ENCODE measurements at regions not wholly inside any gene's neighbourhood (a gene's known extent, or its start where the extent isn't known, plus 50 kb on each side); places are given as distances from the start of the nearest gene placed in this dataset.

DNA sequence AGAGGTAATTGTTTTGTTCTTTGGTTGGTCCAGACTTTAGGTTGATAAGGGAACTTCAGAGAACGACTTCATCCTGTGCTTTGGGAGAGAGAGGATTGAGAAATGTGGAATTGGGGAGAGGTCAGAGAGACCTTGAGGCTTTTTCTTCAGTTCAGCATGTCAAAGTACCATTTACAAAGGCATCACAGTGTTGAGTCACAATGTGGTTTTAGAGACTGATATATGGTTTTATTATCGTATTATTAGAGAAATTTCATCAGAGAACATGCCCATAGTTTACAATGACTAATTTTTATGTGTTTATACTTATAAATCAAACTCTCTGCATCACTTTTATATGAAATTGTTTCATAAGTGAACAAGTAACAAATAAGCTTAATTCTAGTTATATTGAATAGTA is 626.6 kb downstream of the DSC3 start:
- no peaks in the 10 kb centered on the region for H3K23me2 ChIP-seq (ENCODE audit: insufficient read length, low read depth, low read length, poor library complexity, severe bottlenecking)
- H3K27me3 ChIP-seq (ENCODE audit: insufficient read depth, low read length), result no peaks in the 10 kb centered on the region
- H3K79me1 ChIP-seq (ENCODE audit: insufficient read depth, low read depth, low read length, poor library complexity, severe bottlenecking), result no peaks in the 10 kb centered on the region
- H2BK15ac ChIP-seq (ENCODE audit: low read depth, low read length), result no peak overlapping the region
- no peak overlapping the region for H3K27ac ChIP-seq (ENCODE audit: insufficient read length, low read depth, low read length)
- no peak overlapping the region for H4K8ac ChIP-seq (replicated peaks; ENCODE audit: insufficient read length, low read depth, low read length)
- no peak overlapping the region for H2AFZ ChIP-seq (ENCODE audit: low read length)
- no peak overlapping the region for H3K9ac ChIP-seq (ENCODE audit: extremely low read depth, insufficient read length, low read length)
- Mint-ChIP-seq H3K4me1 (no peaks in the 10 kb centered on the region), H3K27ac (no peak overlapping the region), H3K9me3 (peaks cover 7 to 9% of the 10 kb centered on the region in 2 experiments; a peak in 4 of 5 replicates), H3K27me3 (ENCODE audit: low read depth) (no peaks in the 10 kb centered on the region), H3K4me3 (no peak overlapping the region), H3K36me3 (ENCODE audit: insufficient read depth in 1 of 3, low read depth in 3 of 3) (peaks cover 5 to 9% (median 8%) of the 10 kb centered on the region in 3 experiments; a peak in 6 of 7 replicates)
- DNase-seq, result no peak
- H3K18ac ChIP-seq (ENCODE audit: insufficient read length, low read depth, low read length), result no peak overlapping the region
- H2BK120ac ChIP-seq (ENCODE audit: low read depth, low read length, poor library complexity, severe bottlenecking), result no peak overlapping the region
- no peaks in the 10 kb centered on the region for H3K79me2 ChIP-seq (ENCODE audit: insufficient read depth, low read length)
- H3K4me2 ChIP-seq (ENCODE audit: insufficient read depth, insufficient read length, low read length), result no peak overlapping the region
- no peak overlapping the region for H2AK5ac ChIP-seq (ENCODE audit: insufficient read length, low read length)
- no CpG with 5 or more reads among the region's 2 CpGs for WGBS (ENCODE audit: extremely low coverage, insufficient read length, low lambda C conversion rate)
- H4K5ac ChIP-seq (ENCODE audit: insufficient read length, low read depth, low read length), result no peak overlapping the region
- H2BK12ac ChIP-seq (ENCODE audit: insufficient read length, low read depth, low read length), result no peak overlapping the region
- no peak overlapping the region for H2BK5ac ChIP-seq (ENCODE audit: insufficient read length, low read length)
- H4K91ac ChIP-seq (ENCODE audit: insufficient read length, low read depth, low read length), result no peak overlapping the region
- no peak overlapping the region for H2BK20ac ChIP-seq (ENCODE audit: low read depth, low read length, poor library complexity, severe bottlenecking)
- no peak overlapping the region for H3K56ac ChIP-seq (ENCODE audit: insufficient read length, low read depth, low read length)
- no peaks in the 10 kb centered on the region for H3K9me3 ChIP-seq (ENCODE audit: control insufficient read depth, low read depth, low read length)
- H3K23ac ChIP-seq (ENCODE audit: insufficient read length, low read depth, low read length), result no peak overlapping the region
- H4K20me1 ChIP-seq (ENCODE audit: control insufficient read depth, insufficient read depth, insufficient read length), result no peaks in the 10 kb centered on the region
- TF ChIP-seq, protein P1, sequence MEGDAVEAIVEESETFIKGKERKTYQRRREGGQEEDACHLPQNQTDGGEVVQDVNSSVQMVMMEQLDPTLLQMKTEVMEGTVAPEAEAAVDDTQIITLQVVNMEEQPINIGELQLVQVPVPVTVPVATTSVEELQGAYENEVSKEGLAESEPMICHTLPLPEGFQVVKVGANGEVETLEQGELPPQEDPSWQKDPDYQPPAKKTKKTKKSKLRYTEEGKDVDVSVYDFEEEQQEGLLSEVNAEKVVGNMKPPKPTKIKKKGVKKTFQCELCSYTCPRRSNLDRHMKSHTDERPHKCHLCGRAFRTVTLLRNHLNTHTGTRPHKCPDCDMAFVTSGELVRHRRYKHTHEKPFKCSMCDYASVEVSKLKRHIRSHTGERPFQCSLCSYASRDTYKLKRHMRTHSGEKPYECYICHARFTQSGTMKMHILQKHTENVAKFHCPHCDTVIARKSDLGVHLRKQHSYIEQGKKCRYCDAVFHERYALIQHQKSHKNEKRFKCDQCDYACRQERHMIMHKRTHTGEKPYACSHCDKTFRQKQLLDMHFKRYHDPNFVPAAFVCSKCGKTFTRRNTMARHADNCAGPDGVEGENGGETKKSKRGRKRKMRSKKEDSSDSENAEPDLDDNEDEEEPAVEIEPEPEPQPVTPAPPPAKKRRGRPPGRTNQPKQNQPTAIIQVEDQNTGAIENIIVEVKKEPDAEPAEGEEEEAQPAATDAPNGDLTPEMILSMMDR (conservative IDR thresholded peaks at IDR 0.05), result no peak
- H3T11ph ChIP-seq (ENCODE audit: low read length), result no peak overlapping the region
- H3K14ac ChIP-seq (ENCODE audit: insufficient read depth, low read length), result no peak overlapping the region
- H3K4ac ChIP-seq (ENCODE audit: low read depth, low read length), result no peak overlapping the region
- H3K4me1 ChIP-seq (ENCODE audit: insufficient read depth, low read length), result no peaks in the 10 kb centered on the region
